Activated naive CD4-positive, alpha-beta T cell treated with anti-CD3 and anti-CD28 coated beads, Interleukin-2, amount 50 U/mL, for 16 hours (primary cell): ENCODE measurements at regions not wholly inside any gene's neighbourhood (a gene's known extent, or its start where the extent isn't known, plus 50 kb on each side); places are given as distances from the start of the nearest gene placed in this dataset.
"Not testable (repeated sequence)": the region's sequence is repeated elsewhere in the genome, so short reads cannot be mapped to it uniquely, and the experiment has no call there.

ENCODE experiments used
- DNase-seq: peaks from one replicate; pipeline ENCODE4 v3.0.0-alpha.2; 2020

- DNase-seq, result no peak
Observed at GRCh38 chr3:56954125-56954524, 106.3 kb upstream of the SPATA12 start.

DNA sequence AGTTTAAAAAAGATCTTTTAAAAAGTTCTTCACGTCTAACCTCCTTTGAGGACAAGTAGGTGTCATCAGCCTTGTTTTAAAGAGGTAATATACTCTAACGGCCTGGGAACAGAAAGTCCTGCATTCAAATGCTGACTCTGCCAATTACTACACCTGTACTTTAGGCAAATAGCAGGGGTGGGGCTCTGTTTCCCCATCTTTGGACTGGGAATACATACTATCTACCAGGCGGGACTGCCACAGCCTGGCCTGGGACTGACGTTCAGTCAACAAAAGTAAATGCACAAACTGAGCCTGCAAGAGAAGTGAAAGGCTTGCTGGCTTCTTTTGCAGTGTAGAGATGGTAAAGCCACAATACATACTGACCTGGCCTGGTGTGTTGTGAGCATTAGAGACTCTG is 107.6 kb upstream of the SPATA12 start:
- no peak for DNase-seq

GRCh38 chr3:56952061-56952460 is 108.4 kb upstream of the SPATA12 start:
- no peak for DNase-seq

DNA sequence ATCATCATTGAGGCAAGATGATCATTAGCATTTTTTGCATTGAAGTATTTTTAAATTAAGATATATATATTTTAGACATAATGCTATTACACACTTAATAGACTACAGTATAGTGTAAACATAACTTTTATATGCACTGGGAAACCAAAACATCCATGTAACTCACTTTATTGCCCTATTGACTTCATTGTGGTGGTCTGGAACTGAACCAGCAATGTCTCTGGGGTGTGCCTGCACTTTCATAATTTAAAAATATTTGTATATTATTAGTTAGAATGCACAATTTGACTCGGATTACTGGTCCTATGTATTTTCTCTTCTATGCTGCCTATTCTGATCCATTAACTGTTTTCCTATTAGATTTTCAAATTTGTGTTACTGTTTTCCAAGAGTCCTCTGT is 109.1 kb upstream of the SPATA12 start:
- DNase-seq, result no peak

GRCh38 chr3:56945378-56945777 is 115.1 kb upstream of the SPATA12 start:
- not testable (repeated sequence) for DNase-seq

- DNase-seq, result no peak
Observed at GRCh38 chr3:56942523-56942922, 117.9 kb upstream of the SPATA12 start.

- no peak for DNase-seq
Observed at GRCh38 chr3:56940976-56941375, 119.5 kb upstream of the SPATA12 start.

DNA sequence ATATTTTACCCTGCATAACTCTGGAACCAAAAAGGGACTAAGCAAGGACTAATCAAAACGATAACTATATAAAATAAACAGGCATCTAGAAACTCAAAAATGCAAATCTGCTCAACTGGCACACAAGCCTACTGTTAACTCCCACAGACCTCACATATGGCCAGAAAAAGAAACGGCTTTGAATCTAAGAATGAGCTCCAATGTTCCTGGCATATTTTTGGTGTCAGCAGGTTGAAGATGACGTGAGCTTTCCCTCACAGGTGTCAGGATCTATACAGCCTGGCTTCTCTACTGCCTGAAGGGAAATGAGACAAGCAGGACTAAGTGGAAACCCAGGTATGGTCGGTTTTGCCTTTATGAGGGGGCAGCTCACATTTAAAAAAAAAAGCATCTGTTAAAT is 120.1 kb upstream of the SPATA12 start:
- DNase-seq, result no peak

GRCh38 chr3:56939834-56940233 is 120.6 kb upstream of the SPATA12 start:
- DNase-seq, result no peak

DNA sequence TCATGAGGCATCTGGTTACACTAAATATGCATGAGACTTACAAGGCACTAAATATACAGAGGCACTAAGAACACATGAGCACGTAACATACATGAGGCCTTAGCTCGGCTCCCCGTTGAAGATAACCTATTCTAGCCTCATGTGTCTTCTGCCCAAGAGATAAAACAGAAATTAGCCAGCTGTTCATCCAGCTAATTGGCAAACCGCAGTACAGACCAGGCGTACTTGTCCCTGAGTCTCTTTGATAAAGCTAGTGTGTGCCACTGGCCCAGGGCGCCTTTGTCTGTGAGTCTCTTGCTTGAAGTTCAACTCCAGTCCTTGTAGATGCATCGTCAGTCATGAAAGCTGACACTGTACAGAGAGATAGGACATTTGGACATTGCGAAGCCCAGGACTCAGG is 121.9 kb upstream of the SPATA12 start:
- DNase-seq, result no peak

DNA sequence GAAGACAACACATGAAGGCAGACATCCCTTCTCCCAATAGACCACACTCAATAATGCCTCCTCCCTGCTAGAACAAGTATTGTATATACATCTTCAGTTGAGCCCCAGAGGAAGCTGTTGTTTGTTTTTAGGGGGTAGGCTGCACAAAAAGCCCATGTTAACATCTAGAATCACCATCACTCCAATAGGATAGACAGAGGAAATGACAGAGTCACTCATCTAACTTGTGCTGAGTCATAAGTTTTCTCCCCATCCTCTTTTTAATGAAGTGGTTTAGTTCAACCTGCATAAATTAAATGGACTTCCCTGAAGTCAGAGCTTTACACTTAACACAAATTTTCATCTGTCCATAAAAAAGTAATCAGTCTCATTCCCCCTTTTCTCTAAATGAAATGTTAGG is 122.9 kb upstream of the SPATA12 start:
- DNase-seq, result no peak

GRCh38 chr3:56935811-56936210 is 124.7 kb upstream of the SPATA12 start:
- DNase-seq, result no peak

- DNase-seq, result not testable (repeated sequence)
Observed at GRCh38 chr3:56934481-56934880, 126.0 kb upstream of the SPATA12 start.

GRCh38 chr3:56933803-56934202 is 126.7 kb upstream of the SPATA12 start:
- no peak for DNase-seq

DNA sequence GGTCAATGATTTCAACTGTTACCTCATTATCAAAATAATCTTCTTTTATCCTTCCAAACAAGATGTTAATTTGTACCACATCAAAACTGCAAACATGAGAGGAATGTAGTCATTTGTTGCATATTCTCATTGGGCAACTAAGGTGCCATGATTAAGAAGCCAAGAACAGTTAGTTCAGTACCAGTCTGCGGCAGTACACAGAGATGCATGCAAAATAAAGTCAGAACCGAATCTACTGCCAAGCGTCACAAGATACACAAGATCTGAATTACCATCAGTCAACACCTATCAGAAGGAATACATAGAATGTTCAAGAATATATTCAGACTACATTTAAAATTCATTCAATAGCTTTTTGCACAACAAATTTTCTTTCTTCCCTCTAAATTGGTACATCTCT is 127.6 kb upstream of the SPATA12 start:
- no peak for DNase-seq

DNA sequence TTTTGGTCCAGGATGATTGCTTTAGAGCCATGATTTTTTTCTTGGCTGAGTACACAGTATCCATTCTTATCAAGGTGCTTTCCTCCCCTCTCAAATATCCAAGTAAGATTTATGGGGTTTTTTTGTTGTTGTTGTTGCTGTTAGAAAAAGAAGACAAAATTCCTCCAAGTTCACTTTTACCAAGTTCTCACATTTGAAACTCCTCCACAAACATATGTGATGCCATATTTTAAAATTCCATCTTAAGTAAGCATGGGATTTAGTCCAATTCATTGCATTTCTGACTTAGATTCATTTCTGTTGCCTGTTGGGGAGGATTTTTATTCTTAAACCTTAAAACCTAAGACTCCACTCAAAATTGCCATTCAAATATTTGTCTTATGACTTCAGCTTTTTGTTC is 128.6 kb upstream of the SPATA12 start:
- no peak for DNase-seq

- no peak for DNase-seq
Observed at GRCh38 chr3:56930706-56931105, 129.0 kb upstream of the ARHGEF3 start.

GRCh38 chr3:56929809-56930615 is 128.3 kb upstream of the ARHGEF3 start:
- no peak for DNase-seq

- no peak for DNase-seq
Observed at GRCh38 chr3:56928379-56929068, 126.8 kb upstream of the ARHGEF3 start.

DNA sequence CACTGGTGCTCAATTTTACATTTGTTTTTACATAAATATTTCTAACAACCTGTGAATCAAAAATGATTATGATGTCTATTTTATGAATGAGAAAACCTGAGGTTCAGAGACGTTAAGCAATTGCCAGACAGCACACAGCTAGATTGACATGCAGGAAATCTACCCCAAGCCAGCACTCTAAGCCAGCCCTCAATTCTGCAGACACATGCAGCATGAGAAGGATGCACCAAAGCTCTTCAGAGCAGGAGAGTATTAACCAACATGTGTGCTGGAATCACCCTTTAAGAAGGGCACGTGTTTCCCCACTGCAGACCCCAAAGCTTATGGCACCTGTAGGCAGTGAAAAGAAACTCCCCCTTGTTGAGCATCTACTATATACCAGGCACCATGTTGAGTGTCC is 126.1 kb upstream of the ARHGEF3 start:
- no peak for DNase-seq

DNA sequence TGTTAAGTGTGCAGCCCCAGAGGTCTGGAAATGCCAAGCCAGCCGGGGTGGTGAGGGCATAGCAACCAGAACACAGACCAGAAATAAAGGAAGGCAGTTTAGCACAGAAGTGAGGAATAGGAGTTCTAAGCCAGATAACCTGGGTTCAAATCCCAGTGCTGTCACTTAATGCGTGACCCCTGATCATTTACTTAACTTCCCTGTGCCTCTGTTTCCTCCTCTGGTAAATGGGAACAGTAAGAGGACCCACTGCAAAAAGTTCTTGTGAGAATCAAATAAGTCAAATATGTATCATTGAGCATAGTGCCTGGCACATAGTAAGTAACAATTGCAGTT is 125.2 kb upstream of the ARHGEF3 start:
- no peak for DNase-seq

- no peak for DNase-seq
Observed at GRCh38 chr3:56926243-56926946, 124.6 kb upstream of the ARHGEF3 start.

DNA sequence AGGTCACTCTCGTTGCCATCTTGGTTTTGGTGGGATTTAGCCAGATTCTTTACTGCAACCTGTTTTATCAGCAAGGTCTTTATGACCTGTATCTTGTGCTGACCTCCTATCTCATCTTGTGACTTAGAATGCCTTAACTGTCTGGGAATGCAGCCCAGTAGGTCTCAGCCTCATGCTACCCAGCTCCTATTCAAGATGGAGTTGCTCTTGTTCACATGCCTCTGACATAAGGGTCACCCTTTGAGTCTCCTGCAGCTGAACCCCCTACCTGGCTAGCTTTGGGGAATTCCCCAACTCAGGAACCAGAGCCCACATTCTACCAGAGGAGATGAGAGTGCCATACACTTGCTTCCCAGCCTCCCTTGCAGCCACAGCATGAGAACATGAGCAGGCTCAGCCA is 123.0 kb upstream of the ARHGEF3 start:
- DNase-seq, result not testable (repeated sequence)
